PC-9 (cell line): ENCODE measurements at regions not wholly inside any gene's neighbourhood (a gene's known extent, or its start where the extent isn't known, plus 50 kb on each side); places are given as distances from the start of the nearest gene placed in this dataset.

ENCODE experiments used
- EZH2 ChIP-seq: fragments of 200-600 bp; sonication (generic); IDR thresholded peaks from 2 replicates; pipeline ENCODE4 v1.8.0; 2017; ENCODE audit warnings: antibody characterized with exemption, low read depth
- TF ChIP-seq, protein P1 (sequence below): fragments of 200-600 bp; sonication (generic); conservative IDR thresholded peaks from 2 replicates; pipeline ENCODE4 v1.6.1; 2017; ENCODE audit warnings: mixed run types, antibody characterized with exemption, mild to moderate bottlenecking, moderate library complexity

DNA sequence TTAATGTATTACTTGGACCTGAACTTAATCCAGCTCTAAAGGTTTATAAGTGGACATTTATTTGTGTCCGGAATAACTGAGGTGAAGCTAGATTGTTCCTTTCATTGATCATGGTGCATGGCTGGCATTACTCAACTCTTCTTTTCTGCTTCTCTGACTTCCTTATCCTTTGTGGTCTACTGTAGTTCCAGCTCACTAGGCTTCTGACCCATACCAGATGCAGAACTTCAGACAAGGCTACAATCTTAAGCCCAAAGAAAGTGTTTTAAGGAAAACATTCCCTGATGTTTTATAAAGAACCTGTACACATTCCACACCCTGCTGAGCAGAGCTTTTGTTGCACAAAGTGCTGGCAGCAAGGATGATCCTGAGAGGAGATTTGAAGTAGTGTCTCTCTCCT, 250.8 kb upstream of the TGFBR2 start:
- TF ChIP-seq, protein P1, sequence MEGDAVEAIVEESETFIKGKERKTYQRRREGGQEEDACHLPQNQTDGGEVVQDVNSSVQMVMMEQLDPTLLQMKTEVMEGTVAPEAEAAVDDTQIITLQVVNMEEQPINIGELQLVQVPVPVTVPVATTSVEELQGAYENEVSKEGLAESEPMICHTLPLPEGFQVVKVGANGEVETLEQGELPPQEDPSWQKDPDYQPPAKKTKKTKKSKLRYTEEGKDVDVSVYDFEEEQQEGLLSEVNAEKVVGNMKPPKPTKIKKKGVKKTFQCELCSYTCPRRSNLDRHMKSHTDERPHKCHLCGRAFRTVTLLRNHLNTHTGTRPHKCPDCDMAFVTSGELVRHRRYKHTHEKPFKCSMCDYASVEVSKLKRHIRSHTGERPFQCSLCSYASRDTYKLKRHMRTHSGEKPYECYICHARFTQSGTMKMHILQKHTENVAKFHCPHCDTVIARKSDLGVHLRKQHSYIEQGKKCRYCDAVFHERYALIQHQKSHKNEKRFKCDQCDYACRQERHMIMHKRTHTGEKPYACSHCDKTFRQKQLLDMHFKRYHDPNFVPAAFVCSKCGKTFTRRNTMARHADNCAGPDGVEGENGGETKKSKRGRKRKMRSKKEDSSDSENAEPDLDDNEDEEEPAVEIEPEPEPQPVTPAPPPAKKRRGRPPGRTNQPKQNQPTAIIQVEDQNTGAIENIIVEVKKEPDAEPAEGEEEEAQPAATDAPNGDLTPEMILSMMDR, result no peak
- no peak for TF ChIP-seq EZH2
